GM13977 (cell line): ENCODE measurements at regions not wholly inside any gene's neighbourhood (a gene's known extent, or its start where the extent isn't known, plus 50 kb on each side); places are given as distances from the start of the nearest gene placed in this dataset.
"Not testable (repeated sequence)": the region's sequence is repeated elsewhere in the genome, so short reads cannot be mapped to it uniquely, and the experiment has no call there.

Experiments used
- DNase-seq: peaks from one replicate; pipeline ENCODE4 v3.0.0; 2012; ENCODE audit warnings: low spot score
- CTCF ChIP-seq: IDR thresholded peaks from 2 replicates; pipeline ENCODE4 v1.5.1; 2012; ENCODE audit warnings: mild to moderate bottlenecking, control low read depth; ENCODE audit not compliant: insufficient read depth; ENCODE audit errors: extremely low read depth, missing control alignments
- in situ Hi-C: fragments of 300-500 bp; cut with MboI; formaldehyde crosslinking; loops from one replicate; pipeline ENCODE4 v1.12.0; 2022; ENCODE audit warnings: low sequenced_read_pairs, low pct_unique_long_range_greater_than_20kb, mixed read lengths, inconsistent platforms; ENCODE audit not compliant: unreplicated experiment

DNA sequence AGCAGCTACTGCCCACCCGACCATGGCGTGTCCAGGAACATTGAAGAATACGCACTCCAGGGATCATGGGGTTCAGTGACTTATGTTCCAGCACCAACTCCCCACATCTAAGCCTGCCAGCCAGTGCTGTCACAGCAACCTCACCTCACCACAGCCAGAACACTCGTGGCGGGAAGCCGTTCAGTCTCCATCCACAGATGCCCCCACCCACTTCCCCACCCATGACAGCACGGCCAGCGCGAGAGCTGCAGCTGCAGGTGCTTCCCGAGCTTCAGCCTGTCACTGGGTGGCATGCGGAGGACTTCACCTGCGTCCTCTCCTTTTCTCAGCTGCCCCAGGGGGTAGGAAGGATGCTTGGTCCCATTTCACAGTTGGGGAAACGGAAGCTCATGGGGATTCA is 50.3 kb downstream of the RBFOX3 start:
- in situ Hi-C loops: no loop called here
- DNase-seq: no peak
- no peak for TF ChIP-seq CTCF

DNA sequence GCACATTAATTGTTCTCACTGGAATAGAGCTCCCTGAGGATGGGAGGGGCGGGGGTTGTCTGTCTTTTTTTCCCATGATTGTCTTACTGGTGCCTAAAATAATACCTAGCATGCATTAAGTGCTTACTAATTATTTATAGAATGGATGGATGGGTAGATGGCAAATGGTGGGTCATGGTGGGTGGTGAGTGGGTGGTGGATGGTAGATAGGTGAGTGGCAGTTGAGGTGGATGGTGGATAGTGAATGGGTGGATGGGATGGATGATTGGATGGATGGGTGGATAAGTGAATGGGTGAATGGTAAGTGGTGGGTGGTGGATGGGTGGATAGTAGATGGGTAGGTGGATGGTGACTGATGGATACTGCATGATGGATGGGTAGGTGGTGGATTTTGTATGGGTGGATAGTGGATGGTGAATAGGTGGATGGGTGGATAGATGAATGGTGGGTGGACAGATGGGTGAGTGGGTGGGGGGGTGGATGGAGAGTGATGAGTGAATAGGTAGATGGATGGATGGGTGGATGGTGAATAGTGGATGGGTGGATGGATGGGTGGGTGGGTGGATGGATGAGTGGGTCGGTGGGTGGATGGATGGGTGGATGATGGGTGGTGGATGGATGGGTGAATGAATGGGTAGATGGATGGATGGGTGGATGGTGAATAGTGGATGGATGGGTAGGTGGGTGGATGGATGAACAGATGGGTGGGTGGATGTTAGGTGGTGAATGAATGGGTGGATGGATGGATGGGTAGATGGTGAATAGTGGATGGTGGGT is 51.6 kb downstream of the RBFOX3 start:
- DNase-seq: no peak
- in situ Hi-C loops: no loop called here
- TF ChIP-seq CTCF: no peak

DNA sequence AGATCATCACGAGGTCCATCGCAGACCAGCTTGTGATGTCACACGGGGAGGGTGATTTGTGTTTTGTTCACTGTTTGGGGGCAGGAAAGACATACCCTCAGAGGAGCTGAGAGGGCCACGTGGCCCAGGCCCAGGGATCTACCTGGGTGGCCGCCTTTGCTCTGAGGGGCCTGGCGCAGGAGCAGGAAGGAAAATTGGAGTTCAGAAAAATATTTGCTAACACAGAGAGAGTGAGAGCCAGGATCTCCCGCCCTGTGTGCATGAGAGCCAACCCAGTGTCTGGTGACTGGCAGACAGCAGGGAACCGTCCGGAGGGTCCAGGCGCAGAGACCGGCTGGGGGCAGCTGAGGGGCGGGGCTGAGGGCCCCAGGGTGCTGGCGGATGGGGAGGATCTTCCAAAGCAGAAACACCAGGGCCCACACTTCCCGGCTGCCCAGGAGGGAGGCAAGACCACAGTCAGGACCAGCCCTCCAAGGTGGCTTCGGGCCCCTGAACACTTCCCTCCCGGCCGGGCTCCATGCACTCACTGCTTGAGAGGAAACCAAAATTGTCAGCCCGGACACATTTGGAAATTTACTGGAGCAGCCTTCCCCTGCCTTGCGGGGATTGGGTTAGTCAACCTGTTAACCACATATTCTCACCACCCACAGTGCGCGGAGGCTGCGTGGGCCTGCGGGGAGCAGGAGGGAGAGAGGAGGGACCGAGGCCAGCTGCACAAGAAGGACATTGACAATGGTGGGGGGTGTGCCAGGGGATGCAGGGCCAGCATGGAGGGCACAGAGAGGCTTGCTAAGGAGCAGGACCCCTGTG is 52.6 kb downstream of the RBFOX3 start:
- no peak for DNase-seq
- TF ChIP-seq CTCF: no peak
- in situ Hi-C loops: no loop called here

DNA sequence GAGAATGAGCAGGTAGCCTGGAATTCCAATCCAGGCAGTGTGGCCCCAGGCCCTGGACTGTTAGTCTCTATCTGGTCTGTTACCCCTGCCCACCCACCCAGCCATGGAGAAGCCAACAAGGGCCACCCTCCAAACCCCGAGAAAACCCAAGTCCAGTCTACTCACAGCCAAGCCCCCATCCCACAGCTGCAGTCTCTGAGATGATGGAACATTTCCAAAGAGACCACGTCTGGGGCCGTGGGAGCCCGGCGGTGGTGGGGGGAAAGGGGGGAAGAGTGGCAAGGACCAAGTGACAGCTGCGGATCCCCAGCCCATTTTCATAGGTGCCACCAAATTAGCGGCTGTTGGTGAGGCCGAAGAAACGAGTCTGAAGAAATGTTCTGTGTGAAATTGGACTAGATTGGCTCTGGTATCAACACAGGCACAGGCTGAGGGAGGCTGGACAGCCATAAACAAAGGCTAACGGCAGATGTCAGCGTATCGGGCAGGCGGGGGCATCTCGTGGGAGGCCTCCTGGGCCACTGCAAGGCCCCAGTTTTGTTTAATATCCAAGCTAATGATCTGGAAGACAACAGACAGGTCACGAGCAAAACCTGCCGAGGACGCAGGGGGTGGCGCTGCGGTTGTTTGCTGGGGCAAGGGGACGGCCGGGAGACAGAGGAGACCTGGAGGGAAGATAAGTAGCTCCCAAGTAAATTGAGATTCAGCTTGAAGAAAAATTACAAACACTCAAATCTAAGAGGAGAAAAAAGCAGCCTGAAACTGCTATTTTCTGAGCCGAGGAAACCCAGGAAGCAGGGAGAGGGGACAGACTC is 53.4 kb downstream of the RBFOX3 start:
- no peak for DNase-seq
- no peak for TF ChIP-seq CTCF
- in situ Hi-C loops: no loop called here

- no peak for DNase-seq
- in situ Hi-C loops: no loop called here
- no peak for TF ChIP-seq CTCF
Measured at GRCh38 chr17:79556271-79556670, 54.6 kb downstream of the RBFOX3 start.

GRCh38 chr17:79555543-79555942 is 55.3 kb downstream of the RBFOX3 start:
- DNase-seq: no peak
- in situ Hi-C loops: no loop called here
- TF ChIP-seq CTCF: no peak

DNA sequence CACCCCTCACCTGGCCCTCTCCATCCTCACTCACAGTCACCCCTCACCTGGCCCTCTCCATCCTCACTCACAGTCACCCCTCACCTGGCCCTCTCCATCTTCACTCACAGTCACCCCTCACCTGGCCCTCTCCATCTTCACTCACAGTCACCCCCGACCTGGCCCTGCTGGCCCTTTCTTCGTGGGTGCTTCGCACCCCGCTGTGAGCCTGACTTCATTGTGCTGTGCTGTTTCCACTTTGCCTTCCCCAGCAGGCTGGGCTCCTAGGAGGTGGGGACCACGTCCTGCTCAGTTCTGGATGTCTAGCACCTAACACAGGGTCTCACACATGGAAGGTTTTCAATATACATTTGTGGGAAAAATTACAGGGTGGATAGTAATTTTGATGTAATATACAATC is 56.5 kb downstream of the RBFOX3 start:
- DNase-seq, in situ Hi-C loops: not testable (repeated sequence)
